Cardiac fibroblast (primary cell): ENCODE measurements at regions not wholly inside any gene's neighbourhood (a gene's known extent, or its start where the extent isn't known, plus 50 kb on each side); places are given as distances from the start of the nearest gene placed in this dataset.

Source experiments
- DNase-seq, 2 donors: peaks; one replicate each; pipeline versions ENCODE4 v3.0.0 to v3.0.0-alpha.2; 2010; ENCODE audit warnings: low read depth in 2 of 2
- H3K4me3 ChIP-seq, 2 donors: replicated peaks in 1 of 2; 1 replicate in 1 of 2; 2 replicates in 1 of 2; pipeline ENCODE4 v1.5.1; 2011; ENCODE audit warnings: low read depth in 2 of 2, low read length in 2 of 2, mild to moderate bottlenecking in 2 of 2, moderate library complexity in 1 of 2
- TF ChIP-seq, protein P1 (sequence below): IDR thresholded peaks from one replicate; pipeline ENCODE4 v1.5.1; 2011; ENCODE audit warnings: low read depth, mild to moderate bottlenecking, low read length, inconsistent platforms

- TF ChIP-seq, protein P1, sequence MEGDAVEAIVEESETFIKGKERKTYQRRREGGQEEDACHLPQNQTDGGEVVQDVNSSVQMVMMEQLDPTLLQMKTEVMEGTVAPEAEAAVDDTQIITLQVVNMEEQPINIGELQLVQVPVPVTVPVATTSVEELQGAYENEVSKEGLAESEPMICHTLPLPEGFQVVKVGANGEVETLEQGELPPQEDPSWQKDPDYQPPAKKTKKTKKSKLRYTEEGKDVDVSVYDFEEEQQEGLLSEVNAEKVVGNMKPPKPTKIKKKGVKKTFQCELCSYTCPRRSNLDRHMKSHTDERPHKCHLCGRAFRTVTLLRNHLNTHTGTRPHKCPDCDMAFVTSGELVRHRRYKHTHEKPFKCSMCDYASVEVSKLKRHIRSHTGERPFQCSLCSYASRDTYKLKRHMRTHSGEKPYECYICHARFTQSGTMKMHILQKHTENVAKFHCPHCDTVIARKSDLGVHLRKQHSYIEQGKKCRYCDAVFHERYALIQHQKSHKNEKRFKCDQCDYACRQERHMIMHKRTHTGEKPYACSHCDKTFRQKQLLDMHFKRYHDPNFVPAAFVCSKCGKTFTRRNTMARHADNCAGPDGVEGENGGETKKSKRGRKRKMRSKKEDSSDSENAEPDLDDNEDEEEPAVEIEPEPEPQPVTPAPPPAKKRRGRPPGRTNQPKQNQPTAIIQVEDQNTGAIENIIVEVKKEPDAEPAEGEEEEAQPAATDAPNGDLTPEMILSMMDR: no peak
Observed at GRCh38 chr2:217193431-217194340, 333.8 kb upstream of the TNP1 start.

GRCh38 chr2:217192366-217192765 is 332.5 kb upstream of the TNP1 start:
- no peak for DNase-seq
- TF ChIP-seq, protein P1: no peak
- H3K4me3 ChIP-seq: no peak overlapping the region

More at GRCh38 chr2:217193431-217194340, 333.8 kb upstream of the TNP1 start:
- DNase-seq: no peak
- no peak overlapping the region for H3K4me3 ChIP-seq

DNA sequence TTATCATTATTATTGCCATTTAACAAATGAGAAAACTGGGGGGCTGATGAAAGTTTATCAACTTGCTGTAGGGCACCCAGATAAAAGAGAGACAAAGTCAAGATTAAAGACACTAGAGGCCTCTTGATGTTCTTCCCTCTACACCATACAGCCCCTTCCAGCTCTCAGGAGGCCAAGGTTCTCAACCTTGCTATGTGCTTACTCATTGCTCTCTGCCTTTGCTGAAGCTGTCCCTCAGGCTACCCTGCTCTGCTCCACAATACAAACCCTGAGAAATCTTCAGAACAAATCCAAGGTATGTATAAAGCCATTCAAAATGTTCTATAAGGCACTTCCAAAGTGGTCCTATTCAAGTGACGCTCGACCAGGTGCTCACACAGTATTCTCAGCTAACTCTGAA is 329.9 kb upstream of the TNP1 start:
- DNase-seq: no peak
- TF ChIP-seq, protein P1: no peak

DNA sequence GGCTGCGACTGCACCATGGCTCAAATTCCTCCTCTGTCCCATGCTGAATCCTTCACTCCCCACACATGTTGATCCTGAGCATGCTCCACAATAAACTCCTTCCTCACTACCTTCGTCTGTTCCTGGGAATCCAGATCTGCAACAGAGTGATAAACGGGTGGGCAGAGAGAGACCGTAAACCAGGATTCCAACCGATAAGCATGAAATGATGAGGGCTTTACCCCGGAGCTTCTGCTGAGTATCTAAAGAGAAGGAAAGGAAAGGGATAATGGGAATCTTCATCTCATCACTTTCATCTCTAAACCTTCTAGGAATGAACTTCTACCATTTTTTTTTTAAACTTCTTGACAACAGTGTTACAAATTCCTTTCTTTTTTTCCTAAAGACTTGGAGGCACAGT is 329.3 kb upstream of the TNP1 start:
- H3K4me3 ChIP-seq: no peak overlapping the region
- DNase-seq: no peak
- TF ChIP-seq, protein P1: no peak

More for the DNA sequence above, 329.9 kb upstream of the TNP1 start:
- no peak overlapping the region for H3K4me3 ChIP-seq

- TF ChIP-seq, protein P1: no peak
- no peak for DNase-seq
- no peak overlapping the region for H3K4me3 ChIP-seq
Observed at GRCh38 chr2:217186668-217187159, 326.9 kb upstream of the TNP1 start.

DNA sequence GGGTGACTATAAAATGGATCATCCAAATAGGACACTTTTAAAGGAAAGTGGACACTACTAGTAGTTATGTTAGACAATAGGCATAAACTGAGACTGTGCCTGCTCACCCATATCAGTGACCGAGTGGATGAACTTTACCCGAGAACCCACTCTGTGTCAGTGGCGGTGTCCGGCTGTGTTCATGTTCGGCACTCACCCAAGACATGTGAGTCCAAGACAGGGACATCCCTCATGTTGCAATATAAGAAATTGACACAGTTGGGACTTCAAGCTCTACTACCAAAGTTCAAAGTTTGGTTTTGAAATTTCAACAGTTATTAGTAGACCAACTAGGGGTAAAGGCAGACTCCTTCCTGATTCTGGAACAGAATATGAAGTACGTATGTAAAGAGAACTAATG is 326.3 kb upstream of the TNP1 start:
- DNase-seq: no peak
- TF ChIP-seq, protein P1: no peak
- no peak overlapping the region for H3K4me3 ChIP-seq
